Neural cell (in vitro differentiated cells): ENCODE measurements at regions not wholly inside any gene's neighbourhood (a gene's known extent, or its start where the extent isn't known, plus 50 kb on each side); places are given as distances from the start of the nearest gene placed in this dataset.

Source experiments
- H2AFZ ChIP-seq: fragments of 200-600, 300-800 bp; sonication (generic), shearing (Covaris generic); 2 replicates; pipeline ENCODE4 v1.6.0; 2014; ENCODE audit warnings: low read depth, mild to moderate bottlenecking, antibody characterized with exemption, low read length, moderate library complexity
- H3F3A ChIP-seq: fragments of 200-600 bp; shearing (Covaris generic); 2 replicates; pipeline ENCODE4 v1.6.1; 2016; ENCODE audit warnings: mild to moderate bottlenecking, moderate library complexity, mixed read lengths, antibody characterized with exemption, low read length; ENCODE audit not compliant: insufficient read depth, poor library complexity, severe bottlenecking
- H3K27ac ChIP-seq: fragments of 200-600, 300-800 bp; sonication (generic), shearing (Covaris generic); 2 replicates; pipeline ENCODE4 v1.5.1; 2014; ENCODE audit warnings: mild to moderate bottlenecking, low read length, moderate library complexity
- H3K27me3 ChIP-seq: fragments of 300-800, 200-600 bp; sonication (generic), shearing (Covaris generic); 2 replicates; pipeline ENCODE4 v1.6.0; 2014; ENCODE audit warnings: mild to moderate bottlenecking, low read depth, low read length, moderate library complexity; ENCODE audit not compliant: insufficient read depth
- H3K36me3 ChIP-seq: fragments of 300-800, 200-600 bp; sonication (generic), shearing (Covaris generic); 2 replicates; pipeline ENCODE4 v1.5.1; 2014; ENCODE audit warnings: mild to moderate bottlenecking, antibody characterized with exemption, low read length, moderate library complexity; ENCODE audit not compliant: insufficient read depth
- H3K4me2 ChIP-seq: fragments of 300-800, 200-600 bp; sonication (generic), shearing (Covaris generic); 2 replicates; pipeline ENCODE4 v1.6.0; 2014; ENCODE audit warnings: mild to moderate bottlenecking, low read length
- H3K4me3 ChIP-seq: fragments of 300-800, 200-600 bp; sonication (generic), shearing (Covaris generic); 2 replicates; pipeline ENCODE4 v1.5.1; 2014; ENCODE audit warnings: mild to moderate bottlenecking, low read length, moderate library complexity
- H3K79me2 ChIP-seq: fragments of 200-600 bp; shearing (Covaris generic); replicated peaks from 2 replicates; pipeline ENCODE4 v1.6.0; 2014; ENCODE audit warnings: mild to moderate bottlenecking, low read length, moderate library complexity; ENCODE audit not compliant: insufficient read depth
- H3K9ac ChIP-seq: fragments of 300-800, 200-600 bp; sonication (generic), shearing (Covaris generic); 2 replicates; pipeline ENCODE4 v1.6.1; 2016; ENCODE audit warnings: mild to moderate bottlenecking, low read length, mixed read lengths
- H3K9me2 ChIP-seq: fragments of 200-600 bp; shearing (Covaris generic); 2 replicates; pipeline ENCODE4 v1.6.1; 2016; ENCODE audit warnings: mild to moderate bottlenecking, low read length, mixed read lengths; ENCODE audit not compliant: insufficient read depth
- H3K9me3 ChIP-seq: fragments of 200-600, 300-800 bp; sonication (generic), shearing (Covaris generic); 2 replicates; pipeline ENCODE4 v1.6.1; 2016; ENCODE audit warnings: mild to moderate bottlenecking, mixed run types, low read length, moderate library complexity, mixed read lengths
- H4K20me1 ChIP-seq: fragments of 200-600 bp; shearing (Covaris generic); 2 replicates; pipeline ENCODE4 v1.6.1; 2016; ENCODE audit warnings: mild to moderate bottlenecking, mixed run types; ENCODE audit not compliant: insufficient read depth
- EP300 ChIP-seq: fragments of 450-650 bp; conservative IDR thresholded peaks from 2 replicates; pipeline ENCODE4 v1.6.1; 2014; ENCODE audit warnings: antibody characterized with exemption, mild to moderate bottlenecking, moderate library complexity; ENCODE audit not compliant: poor library complexity, severe bottlenecking
- EZH2 ChIP-seq: fragments of 200-600, 300-800 bp; shearing (Covaris generic), sonication (generic); IDR thresholded peaks from 2 replicates; pipeline ENCODE4 v1.6.1; 2014; ENCODE audit warnings: antibody characterized with exemption, low read length, borderline replicate concordance, mild to moderate bottlenecking; ENCODE audit not compliant: insufficient read depth, poor library complexity, severe bottlenecking
- MXI1 ChIP-seq: fragments of 450-650 bp; conservative IDR thresholded peaks from 2 replicates; pipeline ENCODE4 v1.6.1; 2014; ENCODE audit warnings: antibody characterized with exemption, mild to moderate bottlenecking; ENCODE audit not compliant: poor library complexity, severe bottlenecking
- POLR2AphosphoS5 ChIP-seq: IDR thresholded peaks from 2 replicates; pipeline ENCODE4 v1.6.1; 2012
- RAD21 ChIP-seq: fragments of 450-650 bp; conservative IDR thresholded peaks from 2 replicates; pipeline ENCODE4 v1.6.1; 2014; ENCODE audit warnings: antibody characterized with exemption, mild to moderate bottlenecking, moderate library complexity
- SMC3 ChIP-seq: fragments of 450-650 bp; conservative IDR thresholded peaks from 2 replicates; pipeline ENCODE4 v1.6.1; 2014; ENCODE audit warnings: antibody characterized with exemption, mild to moderate bottlenecking, moderate library complexity; ENCODE audit not compliant: poor library complexity
- TAF1 ChIP-seq: IDR thresholded peaks from 2 replicates; pipeline ENCODE4 v1.6.1; 2012; ENCODE audit warnings: low read depth
- TF ChIP-seq, protein P1 (sequence below): IDR thresholded peaks from 2 replicates; pipeline ENCODE4 v1.6.1; 2012; ENCODE audit warnings: borderline replicate concordance
- TF ChIP-seq, protein P2 (sequence below): fragments of 450-650 bp; IDR thresholded peaks from 2 replicates; pipeline ENCODE4 v1.5.1; 2014; ENCODE audit warnings: antibody characterized with exemption, mild to moderate bottlenecking, moderate library complexity; ENCODE audit not compliant: poor library complexity, severe bottlenecking

DNA sequence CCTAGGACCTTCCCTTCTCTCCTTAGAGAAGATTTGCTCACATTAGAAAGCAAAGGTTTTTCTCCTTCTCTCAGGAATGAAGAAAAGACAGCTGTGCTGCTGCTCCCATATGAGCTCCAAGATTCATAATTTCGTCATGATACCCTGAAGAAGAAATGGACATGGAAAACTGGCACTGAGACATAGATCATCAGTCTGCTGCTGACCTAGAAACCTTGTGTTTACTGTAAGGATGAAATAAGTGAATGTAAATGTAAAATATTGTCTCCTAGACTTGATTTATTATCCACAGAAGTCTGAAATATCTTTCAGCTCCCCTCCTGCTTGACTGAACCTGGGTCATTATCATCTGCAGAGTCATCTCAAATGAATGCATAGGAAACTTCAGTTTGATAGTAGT, 77.9 kb downstream of the ZC3H11B start:
- no peaks in the 10 kb centered on the region for H3F3A ChIP-seq
- H3K9ac ChIP-seq: no peak overlapping the region
- H2AFZ ChIP-seq: no peak overlapping the region
- H3K9me3 ChIP-seq: no peaks in the 10 kb centered on the region
- no peak overlapping the region for H3K27ac ChIP-seq
- no peaks in the 10 kb centered on the region for H3K9me2 ChIP-seq
- no peaks in the 10 kb centered on the region for H3K36me3 ChIP-seq
- no peaks in the 10 kb centered on the region for H3K79me2 ChIP-seq
- no peaks in the 10 kb centered on the region for H4K20me1 ChIP-seq
- H3K4me2 ChIP-seq: no peak overlapping the region
- TF ChIP-seq EP300 (no peak), SMC3 (no peak), RAD21 (no peak), TAF1 (no peak), EZH2 (no peak), POLR2AphosphoS5 (no peak), MXI1 (no peak)
- TF ChIP-seq, protein P1, sequence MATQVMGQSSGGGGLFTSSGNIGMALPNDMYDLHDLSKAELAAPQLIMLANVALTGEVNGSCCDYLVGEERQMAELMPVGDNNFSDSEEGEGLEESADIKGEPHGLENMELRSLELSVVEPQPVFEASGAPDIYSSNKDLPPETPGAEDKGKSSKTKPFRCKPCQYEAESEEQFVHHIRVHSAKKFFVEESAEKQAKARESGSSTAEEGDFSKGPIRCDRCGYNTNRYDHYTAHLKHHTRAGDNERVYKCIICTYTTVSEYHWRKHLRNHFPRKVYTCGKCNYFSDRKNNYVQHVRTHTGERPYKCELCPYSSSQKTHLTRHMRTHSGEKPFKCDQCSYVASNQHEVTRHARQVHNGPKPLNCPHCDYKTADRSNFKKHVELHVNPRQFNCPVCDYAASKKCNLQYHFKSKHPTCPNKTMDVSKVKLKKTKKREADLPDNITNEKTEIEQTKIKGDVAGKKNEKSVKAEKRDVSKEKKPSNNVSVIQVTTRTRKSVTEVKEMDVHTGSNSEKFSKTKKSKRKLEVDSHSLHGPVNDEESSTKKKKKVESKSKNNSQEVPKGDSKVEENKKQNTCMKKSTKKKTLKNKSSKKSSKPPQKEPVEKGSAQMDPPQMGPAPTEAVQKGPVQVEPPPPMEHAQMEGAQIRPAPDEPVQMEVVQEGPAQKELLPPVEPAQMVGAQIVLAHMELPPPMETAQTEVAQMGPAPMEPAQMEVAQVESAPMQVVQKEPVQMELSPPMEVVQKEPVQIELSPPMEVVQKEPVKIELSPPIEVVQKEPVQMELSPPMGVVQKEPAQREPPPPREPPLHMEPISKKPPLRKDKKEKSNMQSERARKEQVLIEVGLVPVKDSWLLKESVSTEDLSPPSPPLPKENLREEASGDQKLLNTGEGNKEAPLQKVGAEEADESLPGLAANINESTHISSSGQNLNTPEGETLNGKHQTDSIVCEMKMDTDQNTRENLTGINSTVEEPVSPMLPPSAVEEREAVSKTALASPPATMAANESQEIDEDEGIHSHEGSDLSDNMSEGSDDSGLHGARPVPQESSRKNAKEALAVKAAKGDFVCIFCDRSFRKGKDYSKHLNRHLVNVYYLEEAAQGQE: no peak
- TF ChIP-seq, protein P2, sequence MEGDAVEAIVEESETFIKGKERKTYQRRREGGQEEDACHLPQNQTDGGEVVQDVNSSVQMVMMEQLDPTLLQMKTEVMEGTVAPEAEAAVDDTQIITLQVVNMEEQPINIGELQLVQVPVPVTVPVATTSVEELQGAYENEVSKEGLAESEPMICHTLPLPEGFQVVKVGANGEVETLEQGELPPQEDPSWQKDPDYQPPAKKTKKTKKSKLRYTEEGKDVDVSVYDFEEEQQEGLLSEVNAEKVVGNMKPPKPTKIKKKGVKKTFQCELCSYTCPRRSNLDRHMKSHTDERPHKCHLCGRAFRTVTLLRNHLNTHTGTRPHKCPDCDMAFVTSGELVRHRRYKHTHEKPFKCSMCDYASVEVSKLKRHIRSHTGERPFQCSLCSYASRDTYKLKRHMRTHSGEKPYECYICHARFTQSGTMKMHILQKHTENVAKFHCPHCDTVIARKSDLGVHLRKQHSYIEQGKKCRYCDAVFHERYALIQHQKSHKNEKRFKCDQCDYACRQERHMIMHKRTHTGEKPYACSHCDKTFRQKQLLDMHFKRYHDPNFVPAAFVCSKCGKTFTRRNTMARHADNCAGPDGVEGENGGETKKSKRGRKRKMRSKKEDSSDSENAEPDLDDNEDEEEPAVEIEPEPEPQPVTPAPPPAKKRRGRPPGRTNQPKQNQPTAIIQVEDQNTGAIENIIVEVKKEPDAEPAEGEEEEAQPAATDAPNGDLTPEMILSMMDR: no peak
- H3K27me3 ChIP-seq: no peaks in the 10 kb centered on the region
- H3K4me3 ChIP-seq: no peak overlapping the region

DNA sequence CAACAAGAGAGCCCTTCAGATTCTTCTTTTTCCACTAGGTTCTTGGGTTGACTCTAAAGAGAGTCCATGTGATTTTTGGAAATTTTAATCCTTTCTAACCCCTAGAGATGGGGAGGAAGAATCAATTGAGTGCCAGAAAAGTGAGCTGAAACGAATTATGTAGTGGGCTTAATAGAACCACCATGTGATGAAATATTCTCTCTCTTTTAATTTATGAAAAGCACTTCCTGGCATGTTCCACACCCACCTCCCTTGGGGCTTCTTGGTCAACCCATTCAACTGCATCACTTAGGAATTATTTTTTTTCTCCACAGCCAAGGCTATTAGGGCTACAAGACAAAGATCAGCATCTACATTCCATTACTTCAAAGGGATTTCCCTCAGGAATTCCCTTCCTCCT, 79.6 kb downstream of the ZC3H11B start:
- H4K20me1 ChIP-seq: no peaks in the 10 kb centered on the region
- H2AFZ ChIP-seq: no peak overlapping the region
- no peaks in the 10 kb centered on the region for H3K36me3 ChIP-seq
- no peaks in the 10 kb centered on the region for H3K79me2 ChIP-seq
- no peaks in the 10 kb centered on the region for H3F3A ChIP-seq
- no peak overlapping the region for H3K27ac ChIP-seq
- TF ChIP-seq, protein P2: no peak
- no peak for TF ChIP-seq TAF1
- TF ChIP-seq, protein P1: no peak
- H3K9ac ChIP-seq: no peak overlapping the region
- no peaks in the 10 kb centered on the region for H3K9me2 ChIP-seq
- H3K4me3 ChIP-seq: no peak overlapping the region
- H3K27me3 ChIP-seq: no peaks in the 10 kb centered on the region
- H3K4me2 ChIP-seq: no peak overlapping the region
- no peaks in the 10 kb centered on the region for H3K9me3 ChIP-seq
